Hepatocyte (in vitro differentiated cells): ENCODE measurements at regions not wholly inside any gene's neighbourhood (a gene's known extent, or its start where the extent isn't known, plus 50 kb on each side); places are given as distances from the start of the nearest gene placed in this dataset.

Source experiments
- CTCF ChIP-seq: fragments of 200-600 bp; sonication (generic); IDR thresholded peaks from 2 replicates; pipeline ENCODE4 v1.5.1; 2016; ENCODE audit warnings: antibody characterized with exemption, mild to moderate bottlenecking; ENCODE audit not compliant: poor library complexity
- EZH2 ChIP-seq: fragments of 200-600 bp; sonication (generic); IDR thresholded peaks from 2 replicates; pipeline ENCODE4 v1.6.1; 2016; ENCODE audit warnings: antibody characterized with exemption, mild to moderate bottlenecking, borderline replicate concordance
- EZH2phosphoT487 ChIP-seq: fragments of 200-600 bp; sonication (generic); IDR thresholded peaks from one replicate; pipeline ENCODE4 v1.6.1; 2018; ENCODE audit warnings: antibody characterized with exemption, mild to moderate bottlenecking, low read depth, moderate library complexity; ENCODE audit not compliant: unreplicated experiment, severe bottlenecking

GRCh38 chr15:23860290-23861245, 173.5 kb upstream of the NDN start:
- no peak for TF ChIP-seq EZH2
- TF ChIP-seq CTCF: no peak
- no peak for TF ChIP-seq EZH2phosphoT487
